Astrocyte (in vitro differentiated cells and primary cell): ENCODE measurements at regions not wholly inside any gene's neighbourhood (a gene's known extent, or its start where the extent isn't known, plus 50 kb on each side); places are given as distances from the start of the nearest gene placed in this dataset.

Experiments used
- DNase-seq: peaks from one replicate; pipeline ENCODE4 v3.0.0-alpha.2; 2010; ENCODE audit warnings: low read depth
- FAIRE-seq: peaks from 2 replicates; lab custom pipeline; 2011; peaks lifted over from hg19 to GRCh38; lab: Jason Lieb, UNC
- H2AFZ ChIP-seq: 2 replicates; pipeline ENCODE4 v1.6.0; 2012; ENCODE audit warnings: low read depth, low read length, inconsistent platforms
- H3K27ac ChIP-seq: 2 replicates; pipeline ENCODE4 v1.5.1; 2011; ENCODE audit warnings: low read depth, low read length, inconsistent platforms
- H3K27me3 ChIP-seq: 2 replicates; pipeline ENCODE4 v1.6.0; 2011; ENCODE audit warnings: low read length, inconsistent platforms; ENCODE audit not compliant: insufficient read depth
- H3K36me3 ChIP-seq: 2 replicates; pipeline ENCODE4 v1.5.1; 2011; ENCODE audit warnings: low read length, inconsistent platforms; ENCODE audit not compliant: insufficient read depth
- H3K4me1 ChIP-seq: 2 replicates; pipeline ENCODE4 v1.5.1; 2011; ENCODE audit warnings: low read length, inconsistent platforms; ENCODE audit not compliant: insufficient read depth
- H3K4me2 ChIP-seq: 2 replicates; pipeline ENCODE4 v1.6.0; 2012; ENCODE audit warnings: low read length, inconsistent platforms
- H3K4me3 ChIP-seq: 2 replicates; pipeline ENCODE4 v1.5.1; 2011; ENCODE audit warnings: low read depth, mild to moderate bottlenecking, low read length, inconsistent platforms; ENCODE audit not compliant: insufficient read depth
- H3K79me2 ChIP-seq: 2 replicates; pipeline ENCODE4 v1.6.0; 2012; ENCODE audit warnings: mild to moderate bottlenecking, low read length, inconsistent platforms; ENCODE audit not compliant: insufficient read depth
- H3K9ac ChIP-seq: 2 replicates; pipeline ENCODE4 v1.6.0; 2012; ENCODE audit warnings: mild to moderate bottlenecking, low read length, inconsistent platforms
- H3K9me3 ChIP-seq: 2 replicates; pipeline ENCODE4 v1.5.1; 2012; ENCODE audit warnings: low read depth, mild to moderate bottlenecking, low read length, inconsistent platforms; ENCODE audit not compliant: insufficient read depth
- H4K20me1 ChIP-seq: 2 replicates; pipeline ENCODE4 v1.6.0; 2012; ENCODE audit warnings: low read length, inconsistent platforms; ENCODE audit not compliant: insufficient read depth
- H3K27ac Mint-ChIP-seq: one replicate; pipeline ENCODE4 v1.8.0; 2021; ENCODE audit warnings: mild to moderate bottlenecking, mixed read lengths; ENCODE audit not compliant: unreplicated experiment
- H3K27me3 Mint-ChIP-seq: one replicate; pipeline ENCODE4 v1.8.0; 2021; ENCODE audit warnings: low read depth, mixed read lengths; ENCODE audit not compliant: unreplicated experiment
- H3K36me3 Mint-ChIP-seq: one replicate; pipeline ENCODE4 v1.8.0; 2021; ENCODE audit warnings: low read depth, mixed read lengths; ENCODE audit not compliant: unreplicated experiment
- H3K4me1 Mint-ChIP-seq: one replicate; pipeline ENCODE4 v1.8.0; 2021; ENCODE audit warnings: low read depth, mixed read lengths; ENCODE audit not compliant: unreplicated experiment
- H3K4me3 Mint-ChIP-seq: one replicate; pipeline ENCODE4 v1.8.0; 2021; ENCODE audit warnings: mild to moderate bottlenecking, moderate library complexity, mixed read lengths; ENCODE audit not compliant: unreplicated experiment
- H3K9me3 Mint-ChIP-seq: one replicate; pipeline ENCODE4 v1.8.0; 2021; ENCODE audit warnings: mild to moderate bottlenecking, mixed read lengths; ENCODE audit not compliant: unreplicated experiment
- EZH2 ChIP-seq: IDR thresholded peaks from 2 replicates; pipeline ENCODE4 v1.6.1; 2012; ENCODE audit warnings: mild to moderate bottlenecking, low read length, inconsistent platforms; ENCODE audit not compliant: insufficient read depth
- TF ChIP-seq, protein P1 (sequence below): IDR thresholded peaks from 2 replicates; pipeline ENCODE4 v1.5.1; 2011; ENCODE audit warnings: low read depth, mild to moderate bottlenecking, inconsistent platforms, low read length, moderate library complexity; ENCODE audit not compliant: insufficient read depth

DNA sequence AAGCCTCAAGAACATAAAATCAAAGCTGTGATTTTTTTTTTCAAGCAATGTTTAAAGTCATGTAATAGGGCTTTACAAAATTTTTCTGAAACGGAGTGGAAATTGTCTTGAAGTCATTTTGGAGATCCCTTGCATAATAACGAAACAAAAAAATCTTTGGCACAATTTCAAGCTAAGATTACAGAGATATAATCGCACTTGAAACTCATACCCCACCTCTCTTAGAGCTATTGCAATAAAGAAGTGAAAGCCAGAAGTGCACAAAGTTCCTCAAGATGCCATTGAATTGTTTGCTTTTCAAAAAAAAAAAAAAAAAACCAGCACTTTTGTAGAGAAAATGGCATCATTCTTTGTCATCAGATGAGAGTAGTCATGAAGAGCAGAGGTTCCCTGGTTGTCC, 152.3 kb downstream of the PAX3 start:
- Histone ChIP-seq H4K20me1 (no peaks in the 10 kb centered on the region), H3K27me3 (no peaks in the 10 kb centered on the region), H3K79me2 (no peaks in the 10 kb centered on the region), H3K4me2 (no peak overlapping the region), H3K4me3 (no peak overlapping the region), H2AFZ (no peak overlapping the region), H3K4me1 (peaks cover 5% of the 10 kb centered on the region), H3K36me3 (no peaks in the 10 kb centered on the region), H3K9me3 (no peaks in the 10 kb centered on the region), H3K27ac (no peak overlapping the region), H3K9ac (no peak overlapping the region)
- TF ChIP-seq EZH2: no peak
- TF ChIP-seq, protein P1, sequence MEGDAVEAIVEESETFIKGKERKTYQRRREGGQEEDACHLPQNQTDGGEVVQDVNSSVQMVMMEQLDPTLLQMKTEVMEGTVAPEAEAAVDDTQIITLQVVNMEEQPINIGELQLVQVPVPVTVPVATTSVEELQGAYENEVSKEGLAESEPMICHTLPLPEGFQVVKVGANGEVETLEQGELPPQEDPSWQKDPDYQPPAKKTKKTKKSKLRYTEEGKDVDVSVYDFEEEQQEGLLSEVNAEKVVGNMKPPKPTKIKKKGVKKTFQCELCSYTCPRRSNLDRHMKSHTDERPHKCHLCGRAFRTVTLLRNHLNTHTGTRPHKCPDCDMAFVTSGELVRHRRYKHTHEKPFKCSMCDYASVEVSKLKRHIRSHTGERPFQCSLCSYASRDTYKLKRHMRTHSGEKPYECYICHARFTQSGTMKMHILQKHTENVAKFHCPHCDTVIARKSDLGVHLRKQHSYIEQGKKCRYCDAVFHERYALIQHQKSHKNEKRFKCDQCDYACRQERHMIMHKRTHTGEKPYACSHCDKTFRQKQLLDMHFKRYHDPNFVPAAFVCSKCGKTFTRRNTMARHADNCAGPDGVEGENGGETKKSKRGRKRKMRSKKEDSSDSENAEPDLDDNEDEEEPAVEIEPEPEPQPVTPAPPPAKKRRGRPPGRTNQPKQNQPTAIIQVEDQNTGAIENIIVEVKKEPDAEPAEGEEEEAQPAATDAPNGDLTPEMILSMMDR: no peak
- H3K27ac Mint-ChIP-seq: no peak overlapping the region
- FAIRE-seq (no peak), DNase-seq (no peak)
- peaks cover 8% of the 10 kb centered on the region for H3K4me1 Mint-ChIP-seq
- no peaks in the 10 kb centered on the region for H3K27me3 Mint-ChIP-seq
- no peaks in the 10 kb centered on the region for H3K36me3 Mint-ChIP-seq
- no peak overlapping the region for H3K4me3 Mint-ChIP-seq
- no peaks in the 10 kb centered on the region for H3K9me3 Mint-ChIP-seq

DNA sequence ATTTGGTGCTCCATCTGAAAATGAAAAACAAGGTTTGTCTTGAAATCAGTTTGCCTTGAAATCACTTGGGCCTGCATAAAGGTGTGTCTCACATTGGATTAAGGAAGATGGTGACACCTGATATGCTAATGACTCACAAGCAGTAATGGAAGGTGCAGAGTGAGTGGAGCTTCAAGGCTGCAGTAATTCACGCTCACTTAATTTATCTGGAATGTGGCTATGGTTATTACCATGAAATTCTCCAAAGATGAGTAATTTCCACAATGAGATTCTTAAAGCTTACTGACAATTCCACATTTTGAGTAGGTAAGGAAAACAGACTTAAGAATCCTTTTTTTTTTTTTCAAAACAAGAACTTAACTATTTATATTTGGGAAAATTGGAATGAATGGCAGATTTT, 156.8 kb downstream of the PAX3 start:
- Histone ChIP-seq H2AFZ (no peak overlapping the region), H3K36me3 (no peaks in the 10 kb centered on the region), H3K4me3 (no peak overlapping the region), H3K4me2 (no peak overlapping the region), H3K4me1 (peaks cover 5% of the 10 kb centered on the region), H3K79me2 (no peaks in the 10 kb centered on the region), H3K27ac (no peak overlapping the region), H3K27me3 (no peaks in the 10 kb centered on the region), H3K9me3 (no peaks in the 10 kb centered on the region), H4K20me1 (no peaks in the 10 kb centered on the region), H3K9ac (no peak overlapping the region)
- DNase-seq (peak; percentile 85), FAIRE-seq (no peak)
- Mint-ChIP-seq H3K27me3 (no peaks in the 10 kb centered on the region), H3K36me3 (no peaks in the 10 kb centered on the region), H3K9me3 (no peaks in the 10 kb centered on the region), H3K27ac (peak overlapping the region; percentile 42), H3K4me1 (peaks cover 12% of the 10 kb centered on the region), H3K4me3 (no peak overlapping the region)
- TF ChIP-seq, protein P1: no peak
- no peak for TF ChIP-seq EZH2

DNA sequence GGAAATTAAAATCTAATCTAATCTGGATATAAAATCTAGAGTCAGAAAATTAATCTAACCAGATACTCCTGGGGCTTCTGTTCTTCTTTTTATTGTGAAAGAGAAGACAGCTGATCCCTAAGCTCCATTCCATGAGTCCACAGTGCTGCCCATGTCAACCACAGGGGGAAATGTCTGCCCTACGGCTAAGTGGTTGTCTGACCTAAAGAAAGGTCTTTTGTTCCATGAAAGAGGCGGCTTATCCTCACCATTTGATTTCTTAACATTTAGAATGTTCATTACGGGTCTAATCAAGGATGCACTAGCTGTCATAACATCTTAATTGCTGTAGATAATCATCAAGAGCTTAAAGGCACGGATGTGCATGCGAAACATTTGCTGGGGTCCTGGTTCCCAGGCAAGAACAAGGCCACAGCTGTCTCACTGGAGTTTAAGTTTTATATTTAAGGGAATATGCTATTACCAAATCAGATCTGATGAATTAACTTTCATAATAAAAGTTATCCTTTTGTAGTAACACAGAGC, 162.6 kb downstream of the PAX3 start:
- no peaks in the 10 kb centered on the region for H3K36me3 ChIP-seq

More for the DNA sequence above, 162.6 kb downstream of the PAX3 start:
- no peak overlapping the region for H3K27ac Mint-ChIP-seq
- H2AFZ ChIP-seq: no peak overlapping the region
- no peaks in the 10 kb centered on the region for H3K36me3 Mint-ChIP-seq
- no peak overlapping the region for H3K4me3 ChIP-seq
- H3K27me3 Mint-ChIP-seq: peaks cover 3% of the 10 kb centered on the region
- TF ChIP-seq EZH2: no peak
- no peaks in the 10 kb centered on the region for H3K27me3 ChIP-seq
- FAIRE-seq (no peak), DNase-seq (no peak)
- H3K79me2 ChIP-seq: no peaks in the 10 kb centered on the region
- H4K20me1 ChIP-seq: no peaks in the 10 kb centered on the region
- H3K9me3 ChIP-seq: no peaks in the 10 kb centered on the region
- H3K9ac ChIP-seq: no peak overlapping the region
- H3K27ac ChIP-seq: no peak overlapping the region
- H3K4me1 Mint-ChIP-seq: peaks cover under 1% of the 10 kb centered on the region
- no peaks in the 10 kb centered on the region for H3K9me3 Mint-ChIP-seq
- no peak overlapping the region for H3K4me3 Mint-ChIP-seq
- no peak overlapping the region for H3K4me2 ChIP-seq
- H3K4me1 ChIP-seq: no peaks in the 10 kb centered on the region
